Fibroblast of lung (primary cell): ENCODE measurements at regions not wholly inside any gene's neighbourhood (a gene's known extent, or its start where the extent isn't known, plus 50 kb on each side); places are given as distances from the start of the nearest gene placed in this dataset.

Experiments used
- DNase-seq, 2 donors: peaks; one replicate each; pipeline versions ENCODE4 v3.0.0 to v3.0.0-alpha.2; 2010; ENCODE audit warnings: low read depth in 2 of 2
- H2AFZ ChIP-seq: 2 replicates; pipeline ENCODE4 v1.5.1; 2012; ENCODE audit warnings: low read length, control low read depth, inconsistent platforms
- H3K27ac ChIP-seq: 2 replicates; pipeline ENCODE4 v1.5.1; 2011; ENCODE audit warnings: low read length, control low read depth; ENCODE audit not compliant: insufficient read depth
- H3K27me3 ChIP-seq: 2 replicates; pipeline ENCODE4 v1.5.1; 2011; ENCODE audit warnings: mild to moderate bottlenecking, low read length; ENCODE audit not compliant: control insufficient read depth, insufficient read depth
- H3K36me3 ChIP-seq: 2 replicates; pipeline ENCODE4 v1.5.1; 2011; ENCODE audit warnings: low read length; ENCODE audit not compliant: control insufficient read depth, insufficient read depth
- H3K4me1 ChIP-seq: 2 replicates; pipeline ENCODE4 v1.5.1; 2011; ENCODE audit warnings: low read length; ENCODE audit not compliant: control insufficient read depth, insufficient read depth; ENCODE audit errors: extremely low read depth
- H3K4me2 ChIP-seq: 2 replicates; pipeline ENCODE4 v1.5.1; 2011; ENCODE audit warnings: low read length, control low read depth; ENCODE audit not compliant: insufficient read depth; ENCODE audit errors: extremely low read depth
- H3K4me3 ChIP-seq, 4 experiments: fragments of 200-600 bp in 1 of 4; sonication (generic) in 1 of 4; replicated peaks in 1 of 4; 2 replicates each; pipeline ENCODE4 v1.5.1; 2011 to 2016; ENCODE audit warnings: low read length in 4 of 4, low read depth in 3 of 4, mild to moderate bottlenecking in 3 of 4, control low read depth in 2 of 4, inconsistent platforms in 1 of 4, mixed read lengths in 1 of 4; ENCODE audit not compliant: insufficient read depth in 1 of 4; ENCODE audit errors: control extremely low read depth in 1 of 4
- H3K79me2 ChIP-seq: 2 replicates; pipeline ENCODE4 v1.5.1; 2012; ENCODE audit warnings: mild to moderate bottlenecking, low read length, inconsistent platforms; ENCODE audit not compliant: control insufficient read depth, insufficient read depth
- H3K9ac ChIP-seq: 2 replicates; pipeline ENCODE4 v1.5.1; 2011; ENCODE audit warnings: mild to moderate bottlenecking, low read length, control low read depth; ENCODE audit not compliant: insufficient read depth
- H3K9me3 ChIP-seq: 2 replicates; pipeline ENCODE4 v1.5.1; 2012; ENCODE audit warnings: low read depth, low read length; ENCODE audit not compliant: control insufficient read depth, insufficient read depth
- H4K20me1 ChIP-seq: 2 replicates; pipeline ENCODE4 v1.5.1; 2011; ENCODE audit warnings: low read length; ENCODE audit not compliant: control insufficient read depth, insufficient read depth; ENCODE audit errors: extremely low read depth
- CTCF ChIP-seq, 2 donors: IDR thresholded peaks in 1 of 2; conservative IDR thresholded peaks in 1 of 2; 1 replicate in 1 of 2; 2 replicates in 1 of 2; pipeline ENCODE4 v1.5.1; 2011 to 2012; ENCODE audit warnings: low read length in 2 of 2, control low read depth in 1 of 2, inconsistent platforms in 1 of 2, low read depth in 1 of 2, mild to moderate bottlenecking in 1 of 2
- EZH2 ChIP-seq: IDR thresholded peaks from 2 replicates; pipeline ENCODE4 v1.5.1; 2012; ENCODE audit warnings: low read length, control low read depth, mild to moderate bottlenecking; ENCODE audit errors: missing control alignments

DNA sequence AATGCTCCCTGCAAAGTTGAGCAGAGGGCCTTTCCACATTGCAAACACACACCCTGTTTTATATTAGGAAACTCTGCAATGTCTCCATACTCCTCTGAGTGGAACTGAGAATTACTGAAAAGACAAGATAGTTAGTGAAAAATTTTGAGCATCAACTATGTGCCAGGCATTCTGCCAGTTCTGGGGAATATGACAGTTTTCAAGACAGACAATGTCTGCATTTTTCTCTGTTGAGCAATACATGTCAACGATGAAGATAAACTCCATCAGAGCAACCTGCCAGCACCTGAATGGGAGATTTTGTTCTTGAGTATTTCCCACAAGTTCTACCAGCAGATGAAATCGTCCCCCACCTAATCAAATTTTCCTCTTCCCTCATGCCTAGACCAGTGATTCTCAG is 203.4 kb upstream of the BMPER start:
- Histone ChIP-seq H3K4me3 (no peak overlapping the region), H2AFZ (no peak overlapping the region), H3K79me2 (no peaks in the 10 kb centered on the region), H3K36me3 (no peaks in the 10 kb centered on the region), H3K9ac (no peak overlapping the region), H3K9me3 (no peaks in the 10 kb centered on the region), H3K27me3 (no peaks in the 10 kb centered on the region), H4K20me1 (no peaks in the 10 kb centered on the region), H3K4me1 (no peaks in the 10 kb centered on the region), H3K27ac (no peak overlapping the region), H3K4me2 (no peak overlapping the region)
- TF ChIP-seq EZH2 (no peak), CTCF (conservative IDR thresholded peaks at IDR 0.05 in 1 of 2, IDR thresholded peaks at IDR 0.05 in 1 of 2; ENCODE audit: low read depth in 1 of 2, low read length in 2 of 2) (no peak)
- DNase-seq, result no peak

GRCh38 chr7:33702514-33703054 is 202.8 kb upstream of the BMPER start:
- no peak for TF ChIP-seq CTCF (conservative IDR thresholded peaks at IDR 0.05 in 1 of 2, IDR thresholded peaks at IDR 0.05 in 1 of 2; ENCODE audit: low read depth in 1 of 2, low read length in 2 of 2)
- TF ChIP-seq EZH2, result no peak
- Histone ChIP-seq H4K20me1 (no peaks in the 10 kb centered on the region), H3K27ac (no peak overlapping the region), H3K4me1 (no peaks in the 10 kb centered on the region), H3K36me3 (no peaks in the 10 kb centered on the region), H2AFZ (no peak overlapping the region), H3K79me2 (no peaks in the 10 kb centered on the region), H3K9ac (no peak overlapping the region), H3K27me3 (no peaks in the 10 kb centered on the region), H3K9me3 (no peaks in the 10 kb centered on the region), H3K4me3 (no peak overlapping the region), H3K4me2 (no peak overlapping the region)
- no peak for DNase-seq

DNA sequence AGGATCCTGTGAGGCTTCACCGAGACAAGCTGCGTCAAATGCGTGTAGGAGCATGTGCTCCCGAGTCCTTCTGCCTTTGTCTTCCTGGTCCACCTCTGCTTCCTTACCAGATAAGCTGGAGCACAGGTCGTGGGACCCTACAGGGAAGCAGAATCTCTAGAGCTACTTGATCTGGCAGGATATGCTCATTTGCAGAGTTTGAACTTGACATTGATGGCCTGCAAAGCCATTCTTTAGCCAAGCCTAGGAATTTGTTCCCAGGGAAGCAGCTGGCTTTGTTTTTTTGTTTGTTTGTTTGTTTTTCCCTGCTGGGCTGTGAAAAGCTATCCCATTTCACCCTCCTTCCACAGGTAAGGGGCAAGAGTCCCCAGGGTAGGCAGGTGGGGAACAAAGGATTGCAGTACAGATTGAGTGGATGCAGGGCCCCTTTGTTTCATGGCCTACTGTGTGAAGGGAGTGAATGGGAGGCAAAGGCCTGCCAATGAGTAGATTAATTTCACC is 200.0 kb upstream of the BMPER start:
- Histone ChIP-seq H4K20me1 (no peaks in the 10 kb centered on the region), H3K9ac (no peak overlapping the region), H3K27ac (no peak overlapping the region), H3K27me3 (no peaks in the 10 kb centered on the region), H3K4me3 (no peak overlapping the region), H3K79me2 (no peaks in the 10 kb centered on the region), H3K4me1 (no peaks in the 10 kb centered on the region), H2AFZ (no peak overlapping the region), H3K36me3 (no peaks in the 10 kb centered on the region), H3K9me3 (no peaks in the 10 kb centered on the region), H3K4me2 (no peak overlapping the region)
- no peak for TF ChIP-seq EZH2
- DNase-seq, result no peak
